SHP77 (cell line): ENCODE measurements at regions not wholly inside any gene's neighbourhood (a gene's known extent, or its start where the extent isn't known, plus 50 kb on each side); places are given as distances from the start of the nearest gene placed in this dataset.

Experiments
- DNase-seq, 2 experiments: peaks; one replicate each; lab custom pipeline; 2025; lab: John Stamatoyannopoulos, UW

DNA sequence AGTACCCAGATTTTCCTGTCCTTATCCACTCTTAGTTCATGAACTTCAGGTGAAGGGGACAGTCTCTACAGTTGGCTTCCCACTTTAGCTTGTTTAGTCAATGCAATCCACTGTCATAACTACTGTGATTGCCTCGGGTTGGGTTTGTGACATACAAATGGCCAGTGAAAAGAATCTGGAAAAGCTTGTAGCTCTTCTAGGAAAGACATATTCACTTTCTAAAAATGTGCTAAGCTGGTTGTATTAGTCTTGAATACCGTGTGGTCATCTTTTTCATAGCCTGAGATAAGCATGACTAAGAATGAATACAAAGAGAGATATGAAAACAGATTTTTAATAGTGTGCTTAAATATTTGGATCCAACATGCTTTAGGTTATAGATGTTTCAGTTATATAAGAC lies 1443.5 kb upstream of the IGFBP7 start:
- DNase-seq = no peak

DNA sequence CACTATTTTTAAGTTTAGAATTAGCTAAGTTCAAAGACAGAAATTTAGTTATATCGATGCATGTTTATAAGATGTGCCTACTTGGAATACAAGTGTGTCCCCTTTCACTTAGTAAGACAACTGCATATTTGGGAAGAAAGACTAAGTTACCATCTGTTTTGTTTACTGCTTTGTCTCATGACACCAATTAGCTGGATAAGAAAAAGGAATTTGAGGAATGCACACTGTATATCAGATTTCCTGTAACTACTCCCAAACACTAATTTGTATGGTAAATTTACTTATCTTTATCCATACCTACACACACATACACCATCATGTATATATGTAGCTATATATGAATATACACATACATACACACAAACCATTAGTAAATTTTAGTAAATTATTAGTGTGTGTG lies 1442.8 kb upstream of the IGFBP7 start:
- no peak for DNase-seq

DNA sequence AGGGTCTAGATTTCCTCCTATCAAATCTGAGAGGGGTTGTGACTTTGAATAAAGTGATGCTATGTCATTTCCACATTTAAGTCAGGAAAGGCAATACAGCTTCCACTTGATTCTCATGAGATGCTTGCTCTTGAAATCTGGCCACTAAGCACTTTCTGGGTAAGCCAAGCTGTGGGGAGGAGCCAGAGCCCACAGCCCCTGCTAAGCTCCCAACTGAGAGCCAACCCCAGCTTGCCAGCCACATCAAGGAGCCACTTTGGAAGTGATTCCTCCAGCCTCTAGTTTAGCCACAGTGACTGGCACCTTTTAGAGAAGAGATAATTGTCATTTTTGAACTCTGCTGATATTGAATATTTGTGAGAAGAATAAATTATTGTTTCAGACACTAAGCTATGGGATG lies 1441.5 kb upstream of the IGFBP7 start:
- DNase-seq = no peak

DNA sequence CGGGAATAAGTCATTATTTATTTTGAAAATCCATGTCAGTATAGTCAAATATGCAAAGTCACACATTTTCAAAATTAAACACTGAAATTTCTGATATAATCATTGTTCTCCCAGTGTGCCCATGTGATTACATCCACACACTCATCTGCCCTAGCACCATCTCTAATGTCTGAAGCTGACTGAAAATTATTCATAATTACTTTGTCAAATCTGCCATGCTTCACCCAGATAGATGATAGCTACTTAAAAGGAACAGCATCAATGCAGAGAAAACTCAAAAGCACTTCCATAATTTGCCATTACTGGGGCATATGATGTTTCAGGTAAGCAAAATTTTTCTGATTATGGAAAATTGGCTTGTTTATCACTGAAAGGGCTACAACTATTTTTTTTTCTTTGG lies 1433.3 kb upstream of the IGFBP7 start:
- DNase-seq = no peak

DNA sequence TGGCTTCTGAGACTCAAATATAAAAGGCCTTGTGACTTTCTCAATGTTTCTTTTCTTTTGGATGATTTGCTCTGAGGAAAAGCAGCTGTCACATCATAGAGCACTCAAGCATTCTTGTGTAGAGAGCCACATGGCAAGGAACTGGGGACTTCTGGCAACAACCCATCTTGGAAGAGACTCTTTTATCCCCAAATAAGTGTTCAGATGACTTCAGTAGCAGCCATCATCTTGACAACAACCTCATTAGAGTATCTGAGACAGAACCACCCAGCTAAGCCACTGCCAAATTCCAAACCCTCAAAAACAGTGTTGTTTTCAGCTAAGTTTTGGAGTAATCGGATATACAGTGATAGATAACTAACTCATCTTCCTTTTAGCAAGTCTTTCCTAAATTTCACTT lies 1431.7 kb upstream of the IGFBP7 start:
- no peak for DNase-seq

DNA sequence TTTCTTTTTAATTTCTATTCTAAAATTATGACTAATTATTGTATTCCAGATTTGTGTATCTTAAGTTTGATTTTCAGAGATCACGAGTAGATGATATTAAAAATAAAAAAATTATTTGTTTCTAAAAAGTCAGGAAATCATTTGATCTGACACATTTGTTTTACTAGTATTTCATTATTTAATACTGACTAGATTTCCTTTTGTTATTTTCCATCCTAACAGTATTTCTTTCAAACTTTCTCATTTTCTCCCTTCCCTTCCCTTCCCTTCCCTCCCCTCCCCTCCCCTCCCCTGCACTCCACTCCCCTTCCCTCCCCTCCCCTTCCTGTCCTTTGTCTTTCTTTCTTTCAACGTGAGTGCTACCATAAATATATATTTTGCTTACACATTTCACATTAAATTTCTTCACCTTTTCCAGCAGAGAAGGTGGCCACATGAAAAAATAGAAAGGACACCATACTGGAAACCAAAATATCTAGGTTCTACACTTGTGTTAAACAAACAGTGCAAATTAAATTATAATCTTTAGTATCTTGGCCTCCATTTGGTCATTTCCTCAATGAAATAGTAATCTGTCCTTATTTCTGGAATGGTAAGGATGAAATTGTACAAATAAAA lies 1412.7 kb upstream of the IGFBP7 start:
- no peak for DNase-seq

DNA sequence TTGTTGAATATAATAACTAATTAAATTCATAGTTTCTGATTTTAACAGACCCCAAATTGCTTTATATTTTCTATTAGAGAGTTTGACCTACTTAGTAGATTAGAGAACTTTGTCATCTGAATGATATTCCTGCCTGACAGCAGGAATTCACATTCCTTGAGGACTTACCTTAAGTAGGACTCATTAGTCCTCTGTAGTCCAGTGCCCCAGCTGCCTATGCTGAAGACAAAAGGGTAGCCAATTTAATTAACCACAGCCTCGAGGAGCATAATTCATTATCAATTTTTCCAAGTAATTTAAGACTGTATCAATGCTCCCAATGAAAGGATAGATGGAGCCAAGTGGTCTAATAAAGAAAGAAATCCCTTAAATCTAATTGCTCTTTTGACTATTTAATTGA lies 1405.0 kb upstream of the IGFBP7 start:
- no peak for DNase-seq

DNA sequence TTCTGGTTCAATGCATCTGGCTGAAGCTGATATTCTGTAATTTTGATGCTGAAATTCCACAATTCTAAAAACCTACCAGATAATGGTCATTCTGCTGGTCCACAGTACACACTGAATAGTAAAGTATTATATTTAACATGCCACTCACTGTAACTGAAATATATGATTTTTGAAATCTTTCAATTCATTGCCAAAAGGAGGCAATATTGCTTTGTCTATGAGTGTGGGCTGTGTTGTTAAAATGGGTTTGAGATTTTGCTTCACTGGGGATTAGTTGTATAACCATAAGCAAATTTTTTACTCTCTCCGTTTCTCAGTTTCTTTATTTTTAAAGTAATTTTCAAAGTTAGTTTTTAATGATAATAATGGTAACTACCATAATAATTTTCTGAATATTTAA lies 1404.1 kb upstream of the IGFBP7 start:
- no peak for DNase-seq

DNA sequence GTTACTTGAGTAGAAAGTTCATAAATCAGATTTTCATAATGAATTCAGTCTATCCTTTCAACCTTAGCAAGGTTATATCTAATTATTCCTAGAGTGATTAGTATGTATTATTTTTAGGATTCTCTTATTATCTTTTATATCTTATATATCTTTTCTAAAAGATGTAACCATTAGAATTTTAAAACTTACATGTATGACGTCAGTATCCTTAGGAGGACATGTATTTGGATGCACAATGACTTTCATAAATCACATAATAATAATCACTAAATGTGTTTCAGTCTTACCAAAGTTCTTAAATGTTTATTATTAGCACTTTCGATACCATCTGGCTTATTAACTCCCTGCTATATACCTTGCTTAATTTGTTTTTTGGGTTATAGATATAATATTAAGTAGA lies 1400.5 kb upstream of the IGFBP7 start:
- DNase-seq = no peak

DNA sequence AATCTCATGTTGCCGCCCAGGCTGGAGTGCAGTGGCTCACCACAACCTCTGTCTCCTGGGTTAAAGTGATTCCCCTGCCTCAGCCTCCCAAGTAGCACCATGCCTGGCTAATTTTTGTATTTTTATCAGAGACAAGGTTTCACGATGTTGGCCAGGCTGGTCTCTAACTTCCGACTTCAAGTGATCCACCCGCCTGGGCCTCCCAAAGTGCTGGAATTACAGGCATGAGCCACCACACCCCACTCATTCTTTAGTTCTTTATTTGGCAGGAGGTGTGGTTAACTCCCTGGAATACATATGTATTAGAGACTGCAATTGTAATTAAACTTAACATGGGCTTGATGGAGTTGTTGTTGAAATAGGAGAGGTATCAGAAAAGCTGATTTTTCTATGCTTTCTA lies 1396.9 kb upstream of the IGFBP7 start:
- DNase-seq = no peak

GRCh38 chr4:58502839-58503238 lies 1392.7 kb upstream of the IGFBP7 start:
- peak; percentile 79 to 86 for DNase-seq

DNA sequence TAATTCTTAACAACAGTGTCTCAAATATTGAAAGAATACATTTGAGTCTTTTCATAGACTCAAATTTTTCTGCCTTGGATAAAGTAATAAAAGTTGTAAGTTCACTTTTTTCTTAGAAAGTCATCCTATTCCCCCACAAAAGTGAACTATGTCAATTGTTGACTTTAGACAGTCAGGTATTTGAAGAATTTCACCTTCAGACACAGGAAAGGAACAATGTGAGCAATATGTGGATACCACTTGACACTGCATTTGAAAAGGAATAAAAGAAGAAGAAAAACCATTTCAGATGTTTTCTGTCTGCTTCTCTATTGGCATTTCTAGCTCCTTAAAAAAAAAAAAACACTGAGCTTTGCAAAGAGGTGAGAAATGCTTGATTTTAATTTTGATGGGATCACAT lies 1389.0 kb upstream of the IGFBP7 start:
- DNase-seq = no peak

GRCh38 chr4:58491620-58492019 lies 1381.4 kb upstream of the IGFBP7 start:
- DNase-seq = no peak

DNA sequence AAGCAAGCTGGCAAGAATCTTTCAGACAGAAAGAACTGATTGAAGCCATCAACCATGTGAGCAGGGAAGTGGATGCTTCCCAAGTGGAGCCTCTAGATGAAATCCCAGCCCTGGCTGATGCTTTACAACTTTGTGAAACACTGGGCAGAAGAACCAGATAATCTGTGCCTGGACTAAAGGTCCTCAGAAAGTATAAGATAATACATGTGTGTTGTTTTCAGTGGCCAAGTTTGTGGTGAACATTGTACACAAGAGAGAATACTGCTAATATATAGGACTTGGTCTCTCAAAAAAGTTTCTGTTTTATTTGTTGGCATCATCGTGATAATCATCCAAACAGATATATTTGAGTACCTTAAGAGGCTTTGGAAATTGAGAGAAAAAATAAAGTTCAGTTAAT lies 1367.8 kb upstream of the IGFBP7 start:
- DNase-seq = no peak

- DNase-seq = no peak
Measured at GRCh38 chr4:58477513-58477912, 1367.3 kb upstream of the IGFBP7 start.

- no peak for DNase-seq
Measured at GRCh38 chr4:58475097-58475496, 1364.9 kb upstream of the IGFBP7 start.

DNA sequence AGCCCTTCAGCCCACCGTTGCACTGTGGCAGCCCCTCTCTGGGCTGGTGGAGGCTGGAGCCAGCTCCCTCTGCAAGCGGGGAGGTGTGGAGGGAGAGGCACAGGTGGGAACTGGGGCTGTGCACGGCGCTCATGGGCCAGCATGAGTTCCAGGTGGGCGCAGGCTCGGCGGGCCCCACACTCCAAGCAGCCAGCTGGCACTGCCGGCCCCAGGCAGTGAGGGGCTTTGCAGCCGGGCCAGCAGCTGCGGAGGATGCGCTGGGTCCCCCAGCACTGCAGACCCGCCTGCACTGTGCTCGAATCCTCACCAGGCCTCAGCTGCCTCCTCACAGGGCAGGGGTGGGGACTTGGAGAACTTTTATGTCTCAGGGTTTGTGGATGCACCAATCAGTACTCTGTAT lies 1354.8 kb upstream of the IGFBP7 start:
- DNase-seq = no peak

DNA sequence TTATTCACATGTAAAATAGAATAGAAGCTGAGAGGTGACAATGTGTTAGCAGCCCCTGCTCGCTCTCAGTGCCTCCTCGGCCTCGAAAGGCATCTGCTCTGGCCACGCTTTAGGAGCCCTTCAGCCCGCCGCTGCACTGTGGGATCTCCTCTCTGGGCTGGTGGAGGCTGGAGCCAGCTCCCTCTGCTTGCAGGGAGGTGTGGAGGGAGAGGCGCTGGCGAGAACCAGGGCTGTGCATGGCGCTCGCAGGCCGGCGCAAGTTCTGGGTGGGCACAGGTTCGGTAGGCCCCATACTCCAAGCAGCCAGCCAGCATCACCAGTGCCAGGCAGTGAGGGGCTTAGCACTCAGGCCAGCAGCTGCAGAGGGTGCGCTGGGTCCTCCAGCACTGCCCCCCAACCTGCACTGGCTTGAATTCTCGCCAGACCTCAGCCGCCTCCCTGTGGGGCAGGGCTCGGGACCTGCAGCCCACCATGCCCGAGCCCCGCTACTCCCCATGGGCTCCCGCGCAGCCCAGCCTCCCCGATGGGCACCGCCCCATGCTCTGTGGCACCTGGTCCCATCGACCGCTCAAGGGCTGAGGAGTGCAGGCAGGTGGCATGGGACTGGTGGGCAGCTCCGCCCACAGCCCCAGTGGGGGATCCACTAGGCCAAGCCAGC lies 1346.7 kb upstream of the IGFBP7 start:
- DNase-seq = no peak

GRCh38 chr4:58453956-58454355 lies 1343.8 kb upstream of the IGFBP7 start:
- peak; percentile 34 to 56 for DNase-seq

DNA sequence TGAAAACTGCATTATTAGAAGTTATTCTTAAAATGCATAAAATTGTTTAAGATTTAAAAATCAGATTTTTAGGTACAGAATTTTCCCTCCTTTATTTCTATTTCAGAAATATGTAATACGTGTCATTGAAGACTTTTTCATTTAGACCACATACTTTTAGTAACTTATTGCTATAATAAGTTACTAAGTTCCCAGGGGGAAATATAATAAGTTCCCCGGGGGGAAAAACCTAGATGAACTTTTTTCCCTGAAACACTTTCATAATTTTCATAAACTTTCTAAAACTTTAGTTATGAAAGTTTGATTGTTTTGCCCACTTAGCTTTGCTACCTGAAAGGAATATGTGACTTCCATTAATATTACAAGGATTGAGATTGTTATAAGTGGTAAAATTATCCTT lies 1341.5 kb upstream of the IGFBP7 start:
- DNase-seq = no peak

DNA sequence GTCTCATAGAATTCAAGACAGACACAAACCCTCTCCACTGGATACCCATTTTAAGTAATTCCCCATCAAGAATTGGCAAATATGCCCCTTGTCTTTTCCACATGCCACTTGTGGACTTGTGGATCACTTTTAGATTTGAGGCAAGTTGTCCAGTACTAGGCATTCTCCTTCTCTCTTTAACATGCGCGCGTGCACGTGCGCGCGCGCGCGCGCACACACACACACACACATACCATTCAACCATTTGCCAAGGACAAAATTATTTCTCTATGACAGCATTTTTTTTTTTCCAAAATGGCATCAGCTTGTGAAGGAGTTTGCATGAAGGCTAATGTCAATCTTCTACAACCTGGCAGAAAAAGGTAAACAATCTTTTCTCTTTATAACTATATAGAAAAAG lies 1325.7 kb upstream of the IGFBP7 start:
- no peak for DNase-seq

DNA sequence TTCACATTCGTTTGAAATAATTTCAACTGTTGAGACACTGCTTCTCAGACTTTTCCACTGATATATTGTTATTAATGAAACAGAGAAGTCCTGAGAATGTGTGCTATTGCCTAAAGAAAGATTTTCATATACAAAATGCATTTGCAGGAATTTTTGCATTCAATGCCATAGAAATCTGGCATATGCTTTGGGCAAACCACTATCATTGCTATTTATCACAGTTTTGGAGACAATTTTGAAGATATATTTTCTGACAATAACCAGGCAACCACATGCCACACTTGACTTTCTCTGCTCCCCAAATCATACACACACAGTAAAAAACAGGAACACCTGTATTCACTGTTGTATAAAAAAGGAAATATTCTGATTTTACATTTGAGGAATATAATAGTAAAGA lies 1303.7 kb upstream of the IGFBP7 start:
- no peak for DNase-seq

DNA sequence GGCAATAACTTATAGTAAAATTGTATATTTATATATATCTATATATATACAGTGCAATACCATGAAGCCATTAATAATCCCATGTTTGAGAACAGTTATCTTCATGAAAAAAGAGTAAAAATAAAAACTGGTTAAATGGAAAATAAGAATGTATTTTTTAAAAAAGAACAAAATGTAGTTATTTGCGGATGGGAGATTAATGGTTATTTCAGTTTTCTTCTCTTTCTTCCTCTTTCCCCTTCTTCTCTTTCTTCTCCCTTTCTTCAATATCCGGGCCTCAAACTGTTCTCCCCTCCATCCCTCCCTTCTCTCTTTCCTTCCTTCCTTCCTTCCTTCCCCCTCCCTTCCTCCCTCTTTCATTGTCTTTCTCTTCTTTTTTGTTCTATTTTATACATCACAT lies 1301.7 kb upstream of the IGFBP7 start:
- DNase-seq = no peak

- DNase-seq = no peak
Measured at GRCh38 chr4:58406762-58407161, 1296.6 kb upstream of the IGFBP7 start.
